HepG2 (cell line): ENCODE measurements at regions not wholly inside any gene's neighbourhood (a gene's known extent, or its start where the extent isn't known, plus 50 kb on each side); places are given as distances from the start of the nearest gene placed in this dataset.

Experiments
- ATAC-seq: fragments of 200-7000 bp; cut with Tn5 transposase; 3 replicates; pipeline ENCODE4 v1.9.1; 2020; ENCODE audit warnings: mild to moderate bottlenecking, moderate library complexity
- BruUV-seq: library from RNA; stranded (reverse); fragments of 400-500 nt; replicated peaks from 2 replicates; lab custom pipeline; 2021; lab: Mats Ljungman, UMichigan
- CTCF ChIA-PET: fragments of 300-600 bp; formaldehyde crosslinking; extraction: SDS; loops from one replicate; lab custom pipeline; 2021; ENCODE audit warnings: low total read pairs, inconsistent platforms, low intra/inter-chr PET ratio; lab: Yijun Ruan, JAX
- POLR2A ChIA-PET: fragments of 350-600 bp; sonication (Branson Sonifier 250); formaldehyde crosslinking; loops from one replicate; lab custom pipeline; 2020; ENCODE audit warnings: antibody characterized with exemption, inconsistent platforms; lab: Yijun Ruan, JAX
- DNase-seq: peaks from one replicate; pipeline ENCODE4 v3.0.0-alpha.2; 2015; ENCODE audit warnings: low spot score
- FAIRE-seq: peaks from 3 replicates; lab custom pipeline; 2011; peaks lifted over from hg19 to GRCh38; lab: Jason Lieb, UNC
- H2AFZ ChIP-seq: one replicate; pipeline ENCODE4 v1.6.1; 2011; ENCODE audit warnings: low read length, inconsistent platforms
- H3K27ac ChIP-seq: fragments of 300-600 bp; 3 replicates; pipeline ENCODE4 v1.8.0; 2011; ENCODE audit warnings: mixed run types, mild to moderate bottlenecking, mixed read lengths, low read length, inconsistent platforms; ENCODE audit not compliant: insufficient read depth; ENCODE audit errors: extremely low read length
- H3K27me3 ChIP-seq, 2 experiments: fragments of 200-600 bp in 1 of 2; 2 replicates in 1 of 2; 3 replicates in 1 of 2; pipeline versions ENCODE4 v1.6.0 to v1.8.0; 2011; ENCODE audit warnings: low read length in 2 of 2, mild to moderate bottlenecking in 2 of 2, moderate library complexity in 2 of 2, inconsistent platforms in 1 of 2; ENCODE audit not compliant: insufficient read depth in 2 of 2, control insufficient read depth in 1 of 2
- H3K36me3 ChIP-seq, 2 experiments: fragments of 200-600 bp in 1 of 2; replicated peaks in 1 of 2; 2 replicates in 1 of 2; 3 replicates in 1 of 2; pipeline versions ENCODE4 v1.5.1 to v1.8.0; 2011; ENCODE audit warnings: low read length in 2 of 2, inconsistent platforms in 1 of 2; ENCODE audit not compliant: insufficient read depth in 2 of 2, control insufficient read depth in 1 of 2
- H3K4me1 ChIP-seq: 2 replicates; pipeline ENCODE4 v1.5.1; 2012; ENCODE audit warnings: low read length, inconsistent platforms; ENCODE audit not compliant: insufficient read depth
- H3K4me2 ChIP-seq: 2 replicates; pipeline ENCODE4 v1.6.0; 2011; ENCODE audit warnings: low read depth, low read length, inconsistent platforms
- H3K4me3 ChIP-seq, 3 experiments: fragments of 200-600 bp in 1 of 3; sonication (generic), shearing (Covaris generic) in 1 of 3; replicated peaks in 1 of 3; 2 replicates each; pipeline ENCODE4 v1.5.1; 2011 to 2016; ENCODE audit warnings: low read length in 3 of 3, inconsistent platforms in 2 of 3, low read depth in 2 of 3, mild to moderate bottlenecking in 2 of 3, control low read depth in 1 of 3, mixed read lengths in 1 of 3; ENCODE audit not compliant: insufficient read depth in 1 of 3
- H3K79me2 ChIP-seq: one replicate; pipeline ENCODE4 v1.6.1; 2011; ENCODE audit warnings: low read length, inconsistent platforms; ENCODE audit not compliant: insufficient read depth
- H3K9ac ChIP-seq: 2 replicates; pipeline ENCODE4 v1.6.0; 2011; ENCODE audit warnings: mild to moderate bottlenecking, low read depth, low read length, inconsistent platforms; ENCODE audit not compliant: insufficient read depth
- H3K9me3 ChIP-seq: 2 replicates; pipeline ENCODE4 v1.5.1; 2012; ENCODE audit warnings: mild to moderate bottlenecking, low read length
- H4K20me1 ChIP-seq: 2 replicates; pipeline ENCODE4 v1.6.0; 2011; ENCODE audit warnings: inconsistent platforms, mild to moderate bottlenecking, low read length, moderate library complexity; ENCODE audit not compliant: insufficient read depth
- DNMT1 ChIP-seq: sonication (generic); formaldehyde crosslinking; IDR thresholded peaks from 2 replicates; pipeline ENCODE4 v1.5.1; 2020; ENCODE audit warnings: mild to moderate bottlenecking, missing genetic modification reagents
- GABPA ChIP-seq, 2 experiments: IDR thresholded peaks; 2 replicates each; pipeline ENCODE4 v1.6.1; 2011 to 2016; ENCODE audit warnings: low read depth in 2 of 2, low read length in 1 of 2, missing biosample characterization in 1 of 2, missing genetic modification characterization in 1 of 2
- GABPB1 ChIP-seq: IDR thresholded peaks from 2 replicates; pipeline ENCODE4 v1.6.1; 2016; ENCODE audit warnings: mild to moderate bottlenecking, missing genetic modification reagents, moderate library complexity, missing compliant biosample characterization
- GPN1 ChIP-seq: sonication (generic); formaldehyde crosslinking; IDR thresholded peaks from 2 replicates; pipeline ENCODE4 v1.5.1; 2020; ENCODE audit warnings: missing genetic modification reagents, borderline replicate concordance
- HMG20B ChIP-seq: conservative IDR thresholded peaks from 2 replicates; pipeline ENCODE4 v1.6.1; 2016; ENCODE audit warnings: missing genetic modification reagents, missing compliant biosample characterization
- PPARG ChIP-seq: conservative IDR thresholded peaks from 2 replicates; pipeline ENCODE4 v1.6.1; 2016; ENCODE audit warnings: missing biosample characterization, missing genetic modification reagents
- SKIL ChIP-seq: sonication (generic); formaldehyde crosslinking; IDR thresholded peaks from 2 replicates; pipeline ENCODE4 v1.8.0; 2022; ENCODE audit warnings: missing genetic modification reagents, mild to moderate bottlenecking, moderate library complexity, borderline replicate concordance
- SMARCC2 ChIP-seq: fragments of 450-650 bp; IDR thresholded peaks from 2 replicates; pipeline ENCODE4 v1.6.1; 2017; ENCODE audit warnings: antibody characterized with exemption, mild to moderate bottlenecking
- SOX6 ChIP-seq, 2 experiments: fragments of 450-650 bp in 1 of 2; sonication (generic) in 1 of 2; formaldehyde crosslinking in 1 of 2; IDR thresholded peaks; 2 replicates each; pipeline versions ENCODE4 v1.4.0 to v1.6.1; 2017 to 2020; ENCODE audit warnings: antibody characterized with exemption in 1 of 2, mild to moderate bottlenecking in 1 of 2, missing genetic modification reagents in 1 of 2
- ZBTB43 ChIP-seq: sonication (generic); formaldehyde crosslinking; conservative IDR thresholded peaks from 2 replicates; pipeline ENCODE4 v1.4.0; 2020; ENCODE audit warnings: missing genetic modification reagents
- ZNF543 ChIP-seq: sonication (generic); formaldehyde crosslinking; IDR thresholded peaks from 2 replicates; pipeline ENCODE4 v1.4.0; 2020; ENCODE audit warnings: mild to moderate bottlenecking, missing genetic modification reagents
- ZNF549 ChIP-seq: sonication (generic); formaldehyde crosslinking; IDR thresholded peaks from 2 replicates; pipeline ENCODE4 v1.5.0; 2020; ENCODE audit warnings: missing genetic modification reagents
- ZNF720 ChIP-seq: sonication (generic); formaldehyde crosslinking; IDR thresholded peaks from 2 replicates; pipeline ENCODE4 v1.4.0; 2020; ENCODE audit warnings: missing genetic modification reagents
- WGBS: methylation state at CpG from one replicate; pipeline ENCODE4 v1.1.6; 2017; ENCODE audit warnings: low lambda C conversion rate; 5-methylcytosine and 5-hydroxymethylcytosine counted together
- in situ Hi-C: cut with HindIII; loops from 2 replicates; pipeline ENCODE4 v1.10.0; 2017; ENCODE audit warnings: low pct_unique_long_range_greater_than_20kb; ENCODE audit not compliant: extremely low pct_ligation_motif_present
- intact Hi-C: fragments of 100-400 bp; cut with micrococcal nuclease; formaldehyde crosslinking; loops from one replicate; pipeline ENCODE4 v1.10.0; 2022; ENCODE audit not compliant: unreplicated experiment
- TF ChIP-seq, protein P1 (sequence below): sonication (generic); formaldehyde crosslinking; IDR thresholded peaks from 2 replicates; pipeline ENCODE4 v1.4.0; 2020; ENCODE audit warnings: missing genetic modification reagents
- TF ChIP-seq, protein P2 (sequence below): conservative IDR thresholded peaks from 2 replicates; pipeline ENCODE4 v1.6.1; 2018; ENCODE audit warnings: missing genetic modification reagents
- TF ChIP-seq, protein P3 (sequence below): sonication (generic); formaldehyde crosslinking; IDR thresholded peaks from 2 replicates; pipeline ENCODE4 v1.5.0; 2020; ENCODE audit warnings: mild to moderate bottlenecking, low read depth, missing genetic modification reagents, borderline replicate concordance

DNA sequence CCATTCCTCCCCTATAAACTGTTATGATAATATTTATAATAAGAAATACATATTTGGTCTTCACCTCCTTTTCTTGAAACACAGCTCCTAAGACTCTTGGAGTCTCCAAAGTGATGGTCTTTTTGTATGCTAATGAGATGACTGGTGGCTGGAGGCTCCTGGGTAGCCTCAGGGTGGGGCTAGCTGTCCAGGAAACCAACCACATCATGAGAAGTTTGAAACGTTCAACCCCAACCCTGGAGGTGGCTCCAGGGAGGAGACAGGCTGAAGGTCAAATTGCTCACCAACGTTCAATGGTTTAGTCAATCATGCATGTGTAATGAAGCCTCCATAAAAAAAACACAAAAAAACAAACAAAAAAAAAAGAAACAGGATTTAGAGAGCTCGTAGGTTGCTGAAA, 298.7 kb upstream of the MGAT5 start:
- FAIRE-seq (no peak), ATAC-seq (no peak), DNase-seq (no peak)
- no peak overlapping the region for H3K27ac ChIP-seq
- no peak overlapping the region for H2AFZ ChIP-seq
- H3K4me2 ChIP-seq, result no peak overlapping the region
- under 1% methylated on average over 3 of the region's 3 CpGs for WGBS
- peaks cover 0 to 16% of the 10 kb centered on the region in 2 experiments; a peak in 1 of 5 replicates for H3K27me3 ChIP-seq
- CTCF ChIA-PET, result no interaction called here
- no peaks in the 10 kb centered on the region for H3K4me1 ChIP-seq
- H3K9me3 ChIP-seq, result no peaks in the 10 kb centered on the region
- H3K79me2 ChIP-seq, result no peaks in the 10 kb centered on the region
- intact Hi-C loops (no loop called here), in situ Hi-C loops (no loop called here)
- H4K20me1 ChIP-seq, result no peaks in the 10 kb centered on the region
- H3K36me3 ChIP-seq, result no peaks in the 10 kb centered on the region
- H3K4me3 ChIP-seq, result no peak overlapping the region
- H3K9ac ChIP-seq, result no peak overlapping the region
- POLR2A ChIA-PET, result no interaction called here
- BruUV-seq, result no TSS peak
- TF ChIP-seq ZNF543 (no peak), SMARCC2 (no peak), SOX6 (IDR thresholded peaks at IDR 0.05) (no peak), SOX6 (CRISPR knock-in tag; IDR thresholded peaks at IDR 0.05) (no peak), ZNF720 (CRISPR knock-in tag) (no peak), ZBTB43 (CRISPR knock-in tag) (no peak), GABPA (IDR thresholded peaks at IDR 0.05; ENCODE audit: low read depth, low read length) (no peak), GABPA (CRISPR knock-in tag; IDR thresholded peaks at IDR 0.05; ENCODE audit: low read depth) (no peak), SKIL (no peak), ZNF549 (CRISPR knock-in tag) (no peak), GABPB1 (CRISPR knock-in tag) (no peak), HMG20B (CRISPR knock-in tag) (no peak), PPARG (CRISPR knock-in tag) (no peak), GPN1 (CRISPR knock-in tag) (no peak), DNMT1 (CRISPR knock-in tag) (no peak)
- TF ChIP-seq, protein P1, sequence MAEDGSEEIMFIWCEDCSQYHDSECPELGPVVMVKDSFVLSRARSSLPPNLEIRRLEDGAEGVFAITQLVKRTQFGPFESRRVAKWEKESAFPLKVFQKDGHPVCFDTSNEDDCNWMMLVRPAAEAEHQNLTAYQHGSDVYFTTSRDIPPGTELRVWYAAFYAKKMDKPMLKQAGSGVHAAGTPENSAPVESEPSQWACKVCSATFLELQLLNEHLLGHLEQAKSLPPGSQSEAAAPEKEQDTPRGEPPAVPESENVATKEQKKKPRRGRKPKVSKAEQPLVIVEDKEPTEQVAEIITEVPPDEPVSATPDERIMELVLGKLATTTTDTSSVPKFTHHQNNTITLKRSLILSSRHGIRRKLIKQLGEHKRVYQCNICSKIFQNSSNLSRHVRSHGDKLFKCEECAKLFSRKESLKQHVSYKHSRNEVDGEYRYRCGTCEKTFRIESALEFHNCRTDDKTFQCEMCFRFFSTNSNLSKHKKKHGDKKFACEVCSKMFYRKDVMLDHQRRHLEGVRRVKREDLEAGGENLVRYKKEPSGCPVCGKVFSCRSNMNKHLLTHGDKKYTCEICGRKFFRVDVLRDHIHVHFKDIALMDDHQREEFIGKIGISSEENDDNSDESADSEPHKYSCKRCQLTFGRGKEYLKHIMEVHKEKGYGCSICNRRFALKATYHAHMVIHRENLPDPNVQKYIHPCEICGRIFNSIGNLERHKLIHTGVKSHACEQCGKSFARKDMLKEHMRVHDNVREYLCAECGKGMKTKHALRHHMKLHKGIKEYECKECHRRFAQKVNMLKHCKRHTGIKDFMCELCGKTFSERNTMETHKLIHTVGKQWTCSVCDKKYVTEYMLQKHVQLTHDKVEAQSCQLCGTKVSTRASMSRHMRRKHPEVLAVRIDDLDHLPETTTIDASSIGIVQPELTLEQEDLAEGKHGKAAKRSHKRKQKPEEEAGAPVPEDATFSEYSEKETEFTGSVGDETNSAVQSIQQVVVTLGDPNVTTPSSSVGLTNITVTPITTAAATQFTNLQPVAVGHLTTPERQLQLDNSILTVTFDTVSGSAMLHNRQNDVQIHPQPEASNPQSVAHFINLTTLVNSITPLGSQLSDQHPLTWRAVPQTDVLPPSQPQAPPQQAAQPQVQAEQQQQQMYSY (CRISPR knock-in tag), result no peak
- TF ChIP-seq, protein P2, sequence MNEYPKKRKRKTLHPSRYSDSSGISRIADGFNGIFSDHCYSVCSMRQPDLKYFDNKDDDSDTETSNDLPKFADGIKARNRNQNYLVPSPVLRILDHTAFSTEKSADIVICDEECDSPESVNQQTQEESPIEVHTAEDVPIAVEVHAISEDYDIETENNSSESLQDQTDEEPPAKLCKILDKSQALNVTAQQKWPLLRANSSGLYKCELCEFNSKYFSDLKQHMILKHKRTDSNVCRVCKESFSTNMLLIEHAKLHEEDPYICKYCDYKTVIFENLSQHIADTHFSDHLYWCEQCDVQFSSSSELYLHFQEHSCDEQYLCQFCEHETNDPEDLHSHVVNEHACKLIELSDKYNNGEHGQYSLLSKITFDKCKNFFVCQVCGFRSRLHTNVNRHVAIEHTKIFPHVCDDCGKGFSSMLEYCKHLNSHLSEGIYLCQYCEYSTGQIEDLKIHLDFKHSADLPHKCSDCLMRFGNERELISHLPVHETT, result no peak
- TF ChIP-seq, protein P3, sequence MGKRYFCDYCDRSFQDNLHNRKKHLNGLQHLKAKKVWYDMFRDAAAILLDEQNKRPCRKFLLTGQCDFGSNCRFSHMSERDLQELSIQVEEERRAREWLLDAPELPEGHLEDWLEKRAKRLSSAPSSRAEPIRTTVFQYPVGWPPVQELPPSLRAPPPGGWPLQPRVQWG (CRISPR knock-in tag), result no peak
